ENCODE measurements at regions not wholly inside any gene's neighbourhood (a gene's known extent, or its start where the extent isn't known, plus 50 kb on each side); places are given as distances from the start of the nearest gene placed in this dataset.

GRCh38 chr10:55630491-55631056, 730.5 kb downstream of the ZWINT start:
- TF ChIP-seq CTCF (IDR thresholded peaks at IDR 0.05) (no peak), EZH2 (IDR thresholded peaks at IDR 0.05) (no peak)

Data from neural progenitor cell (in vitro differentiated cells).